ENCODE measurements at regions not wholly inside any gene's neighbourhood (a gene's known extent, or its start where the extent isn't known, plus 50 kb on each side); places are given as distances from the start of the nearest gene placed in this dataset.

- peak; percentile 54 for DNase-seq (ENCODE audit: low spot score)
Observed at GRCh38 chr2:121095257-121096080, 189.5 kb downstream of the TFCP2L1 start.

- DNase-seq (ENCODE audit: low spot score): no peak
Observed at GRCh38 chr2:121096611-121097010, 188.4 kb downstream of the TFCP2L1 start.

- no peak for DNase-seq (ENCODE audit: low spot score)
Observed at GRCh38 chr2:121098556-121098955, 186.4 kb downstream of the TFCP2L1 start.

- no peak for DNase-seq (ENCODE audit: low spot score)
Observed at GRCh38 chr2:121099329-121100290, 185.4 kb downstream of the TFCP2L1 start.

GRCh38 chr2:121101093-121101715 lies 183.8 kb downstream of the TFCP2L1 start:
- no peak for DNase-seq (ENCODE audit: low spot score)

- no peak for DNase-seq (ENCODE audit: low spot score)
Observed at GRCh38 chr2:121102941-121103340, 182.1 kb downstream of the TFCP2L1 start.

GRCh38 chr2:121103960-121104359 lies 181.0 kb downstream of the TFCP2L1 start:
- no peak for DNase-seq (ENCODE audit: low spot score)

GRCh38 chr2:121104721-121105141 lies 180.3 kb downstream of the TFCP2L1 start:
- no peak for DNase-seq (ENCODE audit: low spot score)

GRCh38 chr2:121110924-121111323 lies 174.1 kb downstream of the TFCP2L1 start:
- no peak for DNase-seq (ENCODE audit: low spot score)

- no peak for DNase-seq (ENCODE audit: low spot score)
Observed at GRCh38 chr2:121118951-121119350, 166.1 kb downstream of the TFCP2L1 start.

GRCh38 chr2:121120411-121120810 lies 164.6 kb downstream of the TFCP2L1 start:
- DNase-seq (ENCODE audit: low spot score): no peak

GRCh38 chr2:121120991-121121390 lies 164.0 kb downstream of the TFCP2L1 start:
- DNase-seq (ENCODE audit: low spot score): no peak

- DNase-seq (ENCODE audit: low spot score): no peak
Observed at GRCh38 chr2:121121661-121122060, 163.3 kb downstream of the TFCP2L1 start.

GRCh38 chr2:121123268-121123667 lies 161.7 kb downstream of the TFCP2L1 start:
- DNase-seq (ENCODE audit: low spot score): no peak

GRCh38 chr2:121124330-121124729 lies 160.7 kb downstream of the TFCP2L1 start:
- DNase-seq (ENCODE audit: low spot score): no peak

- no peak for DNase-seq (ENCODE audit: low spot score)
Observed at GRCh38 chr2:121125350-121125749, 159.7 kb downstream of the TFCP2L1 start.

- DNase-seq (ENCODE audit: low spot score): peak; percentile 20
Observed at GRCh38 chr2:121128741-121129659, 156.0 kb downstream of the TFCP2L1 start.

GRCh38 chr2:121129692-121130091 lies 155.3 kb downstream of the TFCP2L1 start:
- DNase-seq (ENCODE audit: low spot score): no peak

- DNase-seq (ENCODE audit: low spot score): no peak
Observed at GRCh38 chr2:121130301-121130850, 154.6 kb downstream of the TFCP2L1 start.

GRCh38 chr2:121131375-121131774 lies 153.6 kb downstream of the TFCP2L1 start:
- DNase-seq (ENCODE audit: low spot score): no peak

Measured in A172 (cell line).